ENCODE measurements at regions not wholly inside any gene's neighbourhood (a gene's known extent, or its start where the extent isn't known, plus 50 kb on each side); places are given as distances from the start of the nearest gene placed in this dataset.
"Not testable (repeated sequence)": the region's sequence is repeated elsewhere in the genome, so short reads cannot be mapped to it uniquely, and the experiment has no call there.

GRCh38 chr14:56059054-56059453 is 59.2 kb upstream of the PELI2 start:
- DNase-seq: no peak

DNA sequence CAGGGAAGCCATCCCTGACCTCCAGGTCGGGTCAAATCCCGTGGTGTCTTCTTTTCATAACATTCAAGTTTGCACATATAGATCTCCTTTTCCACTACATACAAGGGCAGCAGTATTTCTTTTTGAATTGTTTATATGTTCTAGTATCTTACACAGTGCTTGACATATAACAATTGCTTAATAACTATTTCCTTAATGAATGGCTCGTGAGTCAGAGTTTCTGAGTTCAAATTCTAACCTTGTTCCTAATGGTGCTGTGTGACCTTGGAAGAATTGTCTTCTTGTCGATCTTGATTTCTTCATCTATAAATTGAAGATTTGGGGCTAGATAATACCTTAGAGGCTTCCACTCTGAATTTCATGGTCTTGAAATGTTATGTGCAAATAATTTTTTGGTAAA is 57.2 kb upstream of the PELI2 start:
- DNase-seq: no peak

- DNase-seq: no peak
Measured at GRCh38 chr14:56063131-56063530, 55.1 kb upstream of the PELI2 start.

DNA sequence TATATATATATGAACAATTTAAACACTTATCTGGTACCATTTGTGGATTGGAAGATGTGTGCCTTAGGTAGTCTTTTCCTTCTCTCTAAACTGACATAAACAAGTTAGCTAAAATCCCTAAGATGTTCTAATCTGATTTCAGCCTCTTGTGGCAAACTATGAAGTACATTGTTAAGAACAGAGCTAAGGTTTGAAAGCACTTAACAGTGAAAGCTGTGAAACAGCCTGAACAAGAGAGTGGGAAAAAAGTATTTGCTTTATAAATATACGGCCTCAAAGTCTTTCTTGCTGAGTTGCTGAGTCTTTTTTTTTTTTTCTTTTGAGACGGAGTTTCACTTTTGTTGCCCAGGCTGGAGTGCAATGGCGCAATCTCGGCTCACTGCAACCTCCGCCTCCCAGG is 53.7 kb upstream of the PELI2 start:
- no peak for DNase-seq

- DNase-seq: not testable (repeated sequence)
Measured at GRCh38 chr14:56065199-56065598, 53.0 kb upstream of the PELI2 start.

DNA sequence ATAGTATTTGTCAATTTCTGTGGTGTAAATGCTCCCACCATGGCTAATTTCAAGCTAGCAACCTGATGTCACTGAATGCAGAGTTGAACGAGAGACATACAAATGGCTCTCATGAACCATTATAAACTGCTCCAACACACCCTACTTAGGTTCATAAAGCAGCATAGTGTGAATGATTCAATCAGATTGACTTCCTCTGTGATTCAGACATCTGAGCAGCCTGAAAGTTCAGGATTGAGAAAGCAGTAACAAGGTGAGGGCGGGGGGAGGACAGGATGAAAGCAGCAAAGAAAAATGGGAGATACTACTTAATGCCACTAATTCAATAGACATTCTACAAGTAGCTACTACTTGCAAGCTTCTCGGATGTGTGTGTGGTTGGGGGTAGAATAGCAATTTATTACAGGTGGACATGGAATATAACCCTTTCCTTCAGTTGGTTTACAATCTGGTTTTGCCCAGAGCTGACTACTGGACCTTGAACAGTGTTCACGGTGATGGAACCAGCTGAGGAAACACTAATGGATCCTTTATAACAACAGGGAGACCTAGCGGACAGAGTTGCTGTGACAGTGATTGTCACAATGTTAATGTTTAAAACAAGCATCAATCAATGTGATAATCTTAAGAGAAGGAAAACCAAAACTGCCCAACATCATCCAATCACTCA is 52.5 kb upstream of the PELI2 start:
- DNase-seq: no peak

All from inflammatory macrophage treated with lipopolysaccharide for 1 hour (primary cell).